NCI-H2196 (cell line): ENCODE measurements at regions not wholly inside any gene's neighbourhood (a gene's known extent, or its start where the extent isn't known, plus 50 kb on each side); places are given as distances from the start of the nearest gene placed in this dataset.
"Not testable (repeated sequence)": the region's sequence is repeated elsewhere in the genome, so short reads cannot be mapped to it uniquely, and the experiment has no call there.

Experiments
- DNase-seq: peaks from one replicate; lab custom pipeline; 2025; ENCODE audit not compliant: unreplicated experiment; lab: John Stamatoyannopoulos, UW

DNA sequence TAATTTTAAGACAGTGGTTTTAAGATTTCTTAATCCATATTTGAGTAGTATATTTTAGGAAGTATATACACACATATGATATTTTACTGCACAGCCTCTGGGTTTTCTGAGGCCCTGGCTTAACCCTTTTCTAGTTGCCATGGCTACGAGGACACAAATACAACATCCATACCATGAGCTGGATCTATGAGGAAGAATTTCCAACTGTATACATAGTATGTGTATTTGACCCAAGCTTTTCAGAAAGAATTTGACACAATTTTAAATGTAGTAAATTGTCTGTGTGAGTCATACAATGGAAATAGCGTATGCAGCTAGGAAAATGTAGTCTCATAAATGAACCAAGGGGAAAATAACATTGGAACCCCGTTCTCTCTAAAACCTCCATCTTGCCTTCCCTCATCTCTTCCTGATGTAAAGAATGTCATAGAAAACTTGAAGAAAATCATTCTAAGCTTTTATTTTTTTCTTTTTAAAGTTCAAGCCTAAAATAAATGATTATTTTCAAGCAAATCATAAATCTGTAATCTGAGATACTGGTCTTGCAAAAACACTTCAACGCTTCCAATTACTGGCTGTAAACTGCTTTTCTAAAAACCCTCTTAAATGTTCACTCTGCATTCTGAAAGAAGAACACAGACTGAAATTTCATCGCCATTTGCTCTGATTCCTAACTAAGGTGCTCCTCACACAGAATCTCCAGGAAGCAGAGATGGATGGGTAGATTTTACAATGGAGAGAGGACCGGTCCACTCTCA is 172.4 kb downstream of the LACC1 start:
- DNase-seq: no peak

DNA sequence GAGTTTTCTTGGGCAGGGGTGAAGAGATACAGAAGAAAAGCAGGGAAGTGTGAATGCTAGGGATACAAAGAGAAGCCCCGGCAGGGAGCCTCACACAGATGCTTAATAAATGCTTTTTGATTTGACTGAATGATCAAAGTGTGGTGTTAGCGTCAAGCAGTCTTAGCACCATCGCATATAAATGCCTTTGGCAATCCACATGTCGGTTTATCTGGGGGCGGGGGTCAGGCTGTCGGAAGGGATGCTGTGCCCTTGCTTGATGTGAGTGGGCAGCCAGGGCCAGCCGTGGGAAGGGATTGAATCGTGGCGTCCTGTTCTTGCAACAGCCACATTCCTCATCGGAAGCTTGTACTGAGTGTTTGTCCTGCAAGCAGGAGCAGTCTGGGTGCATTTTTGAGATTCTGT is 173.1 kb downstream of the LACC1 start:
- no peak for DNase-seq

- no peak for DNase-seq
Observed at GRCh38 chr13:44053208-44053607, 173.5 kb downstream of the LACC1 start.

- no peak for DNase-seq
Observed at GRCh38 chr13:44054525-44054924, 174.8 kb downstream of the LACC1 start.

- not testable (repeated sequence) for DNase-seq
Observed at GRCh38 chr13:44055681-44056080, 176.0 kb downstream of the LACC1 start.

DNA sequence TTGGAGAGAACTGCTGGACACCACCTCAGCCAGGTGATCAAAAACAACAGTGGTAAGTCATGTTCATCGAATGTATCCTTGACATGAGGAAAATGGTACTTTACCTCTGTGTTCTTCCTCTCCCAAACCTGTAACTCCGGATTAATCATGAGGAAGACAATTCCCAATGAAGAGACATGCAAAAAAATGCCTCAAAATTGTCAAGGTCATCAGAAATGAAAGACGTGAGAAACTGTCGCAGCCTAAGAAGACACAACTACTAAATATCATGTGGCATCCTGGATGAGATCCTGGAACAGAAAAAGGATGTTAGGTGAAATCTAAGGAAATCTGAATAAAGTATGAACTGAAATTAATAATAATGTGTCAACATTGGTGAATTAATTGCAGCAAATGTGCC is 178.4 kb downstream of the LACC1 start:
- DNase-seq: no peak

DNA sequence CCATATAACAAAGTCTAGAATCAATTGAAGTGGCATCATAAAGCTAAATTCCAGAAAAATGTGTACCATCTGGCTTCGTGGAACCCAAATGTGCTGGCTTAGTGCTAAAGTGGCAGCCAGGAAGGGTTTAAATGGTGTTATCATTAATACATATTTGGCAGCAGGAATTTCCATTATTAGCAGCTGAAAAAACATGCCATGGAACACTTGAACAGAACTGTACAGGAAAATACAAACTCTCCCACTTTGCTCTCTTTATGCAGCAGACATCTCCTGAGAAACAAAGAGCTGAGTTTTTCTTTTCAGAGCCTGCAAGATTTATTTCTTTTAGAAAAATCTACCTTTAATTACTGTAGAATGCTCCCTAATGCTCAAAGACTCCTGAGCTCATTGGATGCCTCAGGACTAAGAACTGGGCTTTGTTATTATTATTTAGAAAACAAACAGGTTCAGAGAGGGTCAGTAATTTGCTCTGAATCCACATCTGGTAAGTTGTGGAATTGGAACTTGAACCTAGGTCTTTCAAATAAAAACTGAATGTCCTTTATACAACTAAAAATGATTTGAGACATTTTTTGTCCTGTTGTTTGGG is 179.0 kb downstream of the LACC1 start:
- no peak for DNase-seq

DNA sequence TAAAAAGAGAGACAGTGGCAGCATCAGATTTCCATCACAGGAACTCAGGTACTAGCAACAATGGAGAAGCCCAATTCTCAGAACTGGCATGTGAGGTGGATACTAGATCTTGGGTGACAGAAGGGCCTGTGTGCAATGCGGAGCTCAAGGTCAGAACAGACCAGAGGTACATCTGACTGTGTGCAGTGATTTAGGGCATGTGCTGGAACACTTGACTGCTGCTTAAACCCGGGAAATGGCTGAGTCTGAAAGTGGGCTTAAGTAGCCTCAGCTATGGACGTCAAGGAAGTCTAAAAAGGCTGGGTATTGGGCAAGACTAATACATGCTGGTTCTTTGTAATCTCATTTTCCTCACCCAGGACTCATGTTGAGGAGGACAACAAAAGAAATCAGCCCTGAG is 182.2 kb downstream of the LACC1 start:
- DNase-seq: no peak

- DNase-seq: no peak
Observed at GRCh38 chr13:44063467-44063866, 183.8 kb downstream of the LACC1 start.

GRCh38 chr13:44063881-44064280 is 184.2 kb downstream of the LACC1 start:
- DNase-seq: no peak

GRCh38 chr13:44064357-44064756 is 184.7 kb downstream of the LACC1 start:
- DNase-seq: no peak

- no peak for DNase-seq
Observed at GRCh38 chr13:44068169-44068568, 188.5 kb downstream of the LACC1 start.

DNA sequence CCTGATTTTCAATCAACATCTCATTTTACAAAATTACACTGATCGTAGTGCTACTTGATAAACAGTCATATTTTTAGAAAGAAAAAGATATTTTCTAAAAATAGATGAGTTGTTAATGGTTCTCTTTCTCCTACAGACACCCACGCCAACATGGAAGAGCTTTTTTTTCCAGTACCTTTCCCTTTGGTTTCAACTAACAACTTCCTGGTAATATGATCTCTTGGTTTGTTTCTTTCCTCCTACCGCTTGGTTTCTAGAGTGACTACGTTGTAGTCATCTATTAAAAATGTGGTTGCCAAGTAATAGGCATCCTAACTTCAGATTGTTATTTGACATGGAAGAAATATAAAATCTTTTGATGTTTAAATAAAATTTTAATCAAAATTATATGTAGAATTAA is 189.0 kb downstream of the LACC1 start:
- no peak for DNase-seq

DNA sequence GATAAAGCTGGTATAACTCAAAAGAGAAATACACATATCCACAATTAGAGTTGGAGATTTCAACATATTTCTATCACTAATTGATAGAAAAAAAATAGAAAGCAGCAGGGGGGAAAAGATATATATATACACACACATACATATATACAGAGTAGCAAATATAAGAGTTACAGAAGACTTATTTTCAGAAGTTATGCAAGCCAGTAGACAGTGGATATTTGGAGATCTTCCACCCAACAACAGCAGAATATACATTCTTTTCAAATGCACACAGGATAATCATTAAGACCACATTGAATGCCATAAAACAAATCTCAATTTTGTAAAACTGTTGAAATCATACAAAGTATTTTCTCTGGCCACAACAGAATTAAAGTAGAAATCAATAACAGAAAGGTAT is 192.8 kb downstream of the LACC1 start:
- DNase-seq: no peak

- no peak for DNase-seq
Observed at GRCh38 chr13:44074611-44075010, 194.9 kb downstream of the LACC1 start.

DNA sequence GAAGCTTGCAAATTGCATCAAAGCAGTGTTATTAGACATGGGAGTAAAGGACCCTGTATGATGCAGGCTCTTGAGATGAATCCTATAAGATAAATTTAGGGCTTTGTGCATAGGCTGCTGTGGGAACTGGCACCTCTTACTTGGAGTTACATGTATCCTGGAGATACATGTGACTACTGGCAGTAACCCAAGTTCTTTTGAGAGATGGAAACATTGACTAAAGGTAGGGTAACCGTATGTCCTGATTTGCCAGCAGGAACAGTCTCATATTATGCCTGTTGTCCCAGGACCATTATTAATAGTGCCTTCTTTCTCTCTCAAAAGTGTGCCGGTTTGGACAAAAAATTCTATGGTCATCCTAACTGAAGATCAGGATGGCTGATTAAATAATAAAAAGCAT is 195.4 kb downstream of the LACC1 start:
- DNase-seq: peak; percentile 2

DNA sequence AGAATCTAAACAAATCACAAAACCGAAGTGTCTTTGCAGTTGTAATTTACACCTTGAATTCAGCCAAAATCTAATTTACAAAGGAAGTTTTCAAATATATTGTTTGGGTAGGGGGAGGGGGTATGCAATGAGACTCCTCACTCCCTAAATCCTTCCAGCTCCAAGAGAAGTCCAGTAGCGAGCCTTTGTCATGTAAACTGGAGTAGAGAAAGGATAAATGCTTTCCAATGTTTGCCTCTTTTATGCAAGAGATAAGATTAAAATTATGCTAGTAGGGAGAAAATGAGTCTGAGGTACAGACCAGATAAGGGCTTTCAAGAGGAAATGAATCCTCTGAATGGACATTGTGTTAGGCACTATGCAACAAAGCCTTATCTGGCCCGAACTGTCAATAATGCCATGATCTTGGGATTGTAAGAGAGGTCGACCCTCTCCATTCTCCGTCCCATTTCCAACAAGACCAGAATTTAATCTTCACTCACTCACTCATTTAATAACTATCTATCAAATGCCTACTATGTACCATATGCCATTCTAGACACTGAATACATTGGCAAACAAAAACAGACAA is 199.2 kb downstream of the LACC1 start:
- no peak for DNase-seq

GRCh38 chr13:44079413-44080205 is 199.9 kb downstream of the LACC1 start:
- DNase-seq: no peak

- DNase-seq: no peak
Observed at GRCh38 chr13:44084146-44084545, 204.4 kb downstream of the LACC1 start.

GRCh38 chr13:44086389-44086788 is 206.7 kb downstream of the LACC1 start:
- DNase-seq: no peak

DNA sequence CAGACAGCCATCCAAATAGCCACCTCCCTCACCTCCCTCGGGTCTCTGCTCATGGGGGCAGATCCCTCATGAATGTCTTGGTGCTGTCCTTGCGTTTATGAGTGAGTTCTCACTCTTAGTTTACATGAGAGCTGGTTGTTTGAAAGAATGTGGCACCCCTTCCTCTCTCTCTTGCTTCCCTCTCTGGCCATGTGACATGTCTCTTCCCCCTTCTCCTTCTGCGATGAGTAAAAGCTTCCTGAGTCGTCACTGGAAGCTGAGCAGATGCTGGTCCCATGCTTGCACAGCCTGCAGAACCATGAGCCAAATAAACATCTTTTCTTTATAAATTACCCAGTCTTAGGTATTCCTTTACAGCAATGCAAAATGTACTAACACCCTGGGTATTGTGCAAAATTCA is 208.7 kb downstream of the LACC1 start:
- DNase-seq: no peak

GRCh38 chr13:44088991-44089413 is 209.3 kb downstream of the LACC1 start:
- no peak for DNase-seq
